Ureter (tissue), 1 donor: ENCODE measurements at regions not wholly inside any gene's neighbourhood (a gene's known extent, or its start where the extent isn't known, plus 50 kb on each side); places are given as distances from the start of the nearest gene placed in this dataset.

ENCODE experiments used
- DNase-seq: peaks from one replicate; pipeline ENCODE4 v3.0.0-alpha.2; 2020; ENCODE audit warnings: low spot score
- donor health status: DM: yes; HTN: yes; CAD: no.

- no peak for DNase-seq
These were observed 118.7 kb upstream of the MDM1 start for GRCh38 chr12:68450947-68451260.

- peak; percentile 44 for DNase-seq
These were observed 119.3 kb upstream of the MDM1 start for GRCh38 chr12:68451261-68452077.

GRCh38 chr12:68452078-68452715 is 120.0 kb upstream of the MDM1 start:
- no peak for DNase-seq

- DNase-seq = no peak
These were observed 121.1 kb upstream of the MDM1 start for GRCh38 chr12:68453278-68453677.

- DNase-seq = no peak
These were observed 121.7 kb upstream of the MDM1 start for GRCh38 chr12:68453876-68454275.

GRCh38 chr12:68454892-68455291 is 122.7 kb upstream of the MDM1 start:
- DNase-seq = no peak

- no peak for DNase-seq
These were observed 123.7 kb upstream of the MDM1 start for GRCh38 chr12:68455691-68456345.

- DNase-seq = no peak
These were observed 126.7 kb upstream of the MDM1 start for GRCh38 chr12:68458866-68459265.

- no peak for DNase-seq
These were observed 128.1 kb upstream of the MDM1 start for GRCh38 chr12:68460236-68460635.

- no peak for DNase-seq
These were observed 129.5 kb upstream of the MDM1 start for GRCh38 chr12:68461645-68462044.

GRCh38 chr12:68462803-68463202 is 130.6 kb upstream of the MDM1 start:
- no peak for DNase-seq

GRCh38 chr12:68465227-68465626 is 133.1 kb upstream of the MDM1 start:
- no peak for DNase-seq

GRCh38 chr12:68467514-68467913 is 135.4 kb upstream of the MDM1 start:
- no peak for DNase-seq

- DNase-seq = no peak
These were observed 135.9 kb upstream of the MDM1 start for GRCh38 chr12:68468036-68468435.

- no peak for DNase-seq
These were observed 137.0 kb upstream of the MDM1 start for GRCh38 chr12:68469113-68469512.

- DNase-seq = no peak
These were observed 138.6 kb upstream of the MDM1 start for GRCh38 chr12:68470664-68471328.

GRCh38 chr12:68474467-68475204 is 136.1 kb upstream of the RAP1B start:
- DNase-seq = no peak

GRCh38 chr12:68476794-68477193 is 133.9 kb upstream of the RAP1B start:
- DNase-seq = no peak

- no peak for DNase-seq
These were observed 133.4 kb upstream of the RAP1B start for GRCh38 chr12:68477261-68477772.

GRCh38 chr12:68477906-68478305 is 132.8 kb upstream of the RAP1B start:
- no peak for DNase-seq

- no peak for DNase-seq
These were observed 132.0 kb upstream of the RAP1B start for GRCh38 chr12:68478516-68479260.
